HepG2 (cell line): ENCODE measurements at regions not wholly inside any gene's neighbourhood (a gene's known extent, or its start where the extent isn't known, plus 50 kb on each side); places are given as distances from the start of the nearest gene placed in this dataset.

Experiments
- ATAC-seq: fragments of 200-7000 bp; cut with Tn5 transposase; 3 replicates; pipeline ENCODE4 v1.9.1; 2020; ENCODE audit warnings: mild to moderate bottlenecking, moderate library complexity
- BruUV-seq: library from RNA; stranded (reverse); fragments of 400-500 nt; replicated peaks from 2 replicates; lab custom pipeline; 2021; lab: Mats Ljungman, UMichigan
- CTCF ChIA-PET: fragments of 300-600 bp; formaldehyde crosslinking; extraction: SDS; loops from one replicate; lab custom pipeline; 2021; ENCODE audit warnings: low total read pairs, inconsistent platforms, low intra/inter-chr PET ratio; lab: Yijun Ruan, JAX
- POLR2A ChIA-PET: fragments of 350-600 bp; sonication (Branson Sonifier 250); formaldehyde crosslinking; loops from one replicate; lab custom pipeline; 2020; ENCODE audit warnings: antibody characterized with exemption, inconsistent platforms; lab: Yijun Ruan, JAX
- DNase-seq: peaks from one replicate; pipeline ENCODE4 v3.0.0-alpha.2; 2015; ENCODE audit warnings: low spot score
- FAIRE-seq: peaks from 3 replicates; lab custom pipeline; 2011; peaks lifted over from hg19 to GRCh38; lab: Jason Lieb, UNC
- H2AFZ ChIP-seq: one replicate; pipeline ENCODE4 v1.6.1; 2011; ENCODE audit warnings: low read length, inconsistent platforms
- H3K27ac ChIP-seq: fragments of 300-600 bp; 3 replicates; pipeline ENCODE4 v1.8.0; 2011; ENCODE audit warnings: mixed run types, mild to moderate bottlenecking, mixed read lengths, low read length, inconsistent platforms; ENCODE audit not compliant: insufficient read depth; ENCODE audit errors: extremely low read length
- H3K27me3 ChIP-seq, 2 experiments: fragments of 200-600 bp in 1 of 2; 2 replicates in 1 of 2; 3 replicates in 1 of 2; pipeline versions ENCODE4 v1.6.0 to v1.8.0; 2011; ENCODE audit warnings: low read length in 2 of 2, mild to moderate bottlenecking in 2 of 2, moderate library complexity in 2 of 2, inconsistent platforms in 1 of 2; ENCODE audit not compliant: insufficient read depth in 2 of 2, control insufficient read depth in 1 of 2
- H3K36me3 ChIP-seq, 2 experiments: fragments of 200-600 bp in 1 of 2; replicated peaks in 1 of 2; 2 replicates in 1 of 2; 3 replicates in 1 of 2; pipeline versions ENCODE4 v1.5.1 to v1.8.0; 2011; ENCODE audit warnings: low read length in 2 of 2, inconsistent platforms in 1 of 2; ENCODE audit not compliant: insufficient read depth in 2 of 2, control insufficient read depth in 1 of 2
- H3K4me1 ChIP-seq: 2 replicates; pipeline ENCODE4 v1.5.1; 2012; ENCODE audit warnings: low read length, inconsistent platforms; ENCODE audit not compliant: insufficient read depth
- H3K4me2 ChIP-seq: 2 replicates; pipeline ENCODE4 v1.6.0; 2011; ENCODE audit warnings: low read depth, low read length, inconsistent platforms
- H3K4me3 ChIP-seq, 3 experiments: fragments of 200-600 bp in 1 of 3; sonication (generic), shearing (Covaris generic) in 1 of 3; replicated peaks in 1 of 3; 2 replicates each; pipeline ENCODE4 v1.5.1; 2011 to 2016; ENCODE audit warnings: low read length in 3 of 3, inconsistent platforms in 2 of 3, low read depth in 2 of 3, mild to moderate bottlenecking in 2 of 3, control low read depth in 1 of 3, mixed read lengths in 1 of 3; ENCODE audit not compliant: insufficient read depth in 1 of 3
- H3K79me2 ChIP-seq: one replicate; pipeline ENCODE4 v1.6.1; 2011; ENCODE audit warnings: low read length, inconsistent platforms; ENCODE audit not compliant: insufficient read depth
- H3K9ac ChIP-seq: 2 replicates; pipeline ENCODE4 v1.6.0; 2011; ENCODE audit warnings: mild to moderate bottlenecking, low read depth, low read length, inconsistent platforms; ENCODE audit not compliant: insufficient read depth
- H3K9me3 ChIP-seq: 2 replicates; pipeline ENCODE4 v1.5.1; 2012; ENCODE audit warnings: mild to moderate bottlenecking, low read length
- H4K20me1 ChIP-seq: 2 replicates; pipeline ENCODE4 v1.6.0; 2011; ENCODE audit warnings: inconsistent platforms, mild to moderate bottlenecking, low read length, moderate library complexity; ENCODE audit not compliant: insufficient read depth
- BRCA1 ChIP-seq: sonication (generic); formaldehyde crosslinking; IDR thresholded peaks from 2 replicates; pipeline ENCODE4 v1.4.0; 2020; ENCODE audit warnings: missing genetic modification reagents
- KLF6 ChIP-seq: IDR thresholded peaks from 2 replicates; pipeline ENCODE4 v1.8.0; 2016; ENCODE audit warnings: missing biosample characterization, missing genetic modification reagents
- MAFG ChIP-seq: sonication (generic); formaldehyde crosslinking; IDR thresholded peaks from 2 replicates; pipeline ENCODE4 v1.5.1; 2020; ENCODE audit warnings: mild to moderate bottlenecking, missing genetic modification reagents
- NR2F6 ChIP-seq, 2 experiments: IDR thresholded peaks; 2 replicates each; pipeline ENCODE4 v1.6.1; 2016; ENCODE audit warnings: antibody characterized with exemption in 1 of 2, mild to moderate bottlenecking in 1 of 2
- RFX5 ChIP-seq: IDR thresholded peaks from 2 replicates; pipeline ENCODE4 v1.6.1; 2011; ENCODE audit warnings: low read depth, low read length, improper control_type of control experiment
- ZNF121 ChIP-seq: sonication (generic); formaldehyde crosslinking; IDR thresholded peaks from 2 replicates; pipeline ENCODE4 v1.5.0; 2020; ENCODE audit warnings: mild to moderate bottlenecking, missing genetic modification reagents
- ZNF329 ChIP-seq: sonication (generic); formaldehyde crosslinking; IDR thresholded peaks from 2 replicates; pipeline ENCODE4 v1.9.0; 2021; ENCODE audit warnings: low read depth, mild to moderate bottlenecking, missing genetic modification reagents
- ZNF382 ChIP-seq: sonication (generic); formaldehyde crosslinking; IDR thresholded peaks from 2 replicates; pipeline ENCODE4 v1.5.0; 2020; ENCODE audit warnings: missing genetic modification reagents, mild to moderate bottlenecking, borderline replicate concordance
- ZNF468 ChIP-seq: sonication (generic); formaldehyde crosslinking; IDR thresholded peaks from 2 replicates; pipeline ENCODE4 v1.8.0; 2022; ENCODE audit warnings: mild to moderate bottlenecking, moderate library complexity, missing genetic modification reagents
- ZNF75D ChIP-seq: sonication (generic); formaldehyde crosslinking; IDR thresholded peaks from 2 replicates; pipeline ENCODE4 v1.8.1; 2023; ENCODE audit warnings: missing genetic modification reagents, mild to moderate bottlenecking, borderline replicate concordance
- WGBS: methylation state at CpG from one replicate; pipeline ENCODE4 v1.1.6; 2017; ENCODE audit warnings: low lambda C conversion rate; 5-methylcytosine and 5-hydroxymethylcytosine counted together
- in situ Hi-C: cut with HindIII; loops from 2 replicates; pipeline ENCODE4 v1.10.0; 2017; ENCODE audit warnings: low pct_unique_long_range_greater_than_20kb; ENCODE audit not compliant: extremely low pct_ligation_motif_present
- intact Hi-C: fragments of 100-400 bp; cut with micrococcal nuclease; formaldehyde crosslinking; loops from one replicate; pipeline ENCODE4 v1.10.0; 2022; ENCODE audit not compliant: unreplicated experiment
- TF ChIP-seq, protein P1 (sequence below): sonication (generic); formaldehyde crosslinking; IDR thresholded peaks from 2 replicates; pipeline ENCODE4 v1.8.0; 2022; ENCODE audit warnings: mild to moderate bottlenecking, missing genetic modification reagents, moderate library complexity
- TF ChIP-seq, protein P2 (sequence below): sonication (generic); formaldehyde crosslinking; IDR thresholded peaks from 2 replicates; pipeline ENCODE4 v1.8.1; 2023; ENCODE audit warnings: missing genetic modification reagents, mild to moderate bottlenecking, borderline replicate concordance
- TF ChIP-seq, protein P3 (sequence below): sonication (generic); formaldehyde crosslinking; IDR thresholded peaks from 2 replicates; pipeline ENCODE4 v1.4.0; 2020; ENCODE audit warnings: missing genetic modification reagents, borderline replicate concordance

DNA sequence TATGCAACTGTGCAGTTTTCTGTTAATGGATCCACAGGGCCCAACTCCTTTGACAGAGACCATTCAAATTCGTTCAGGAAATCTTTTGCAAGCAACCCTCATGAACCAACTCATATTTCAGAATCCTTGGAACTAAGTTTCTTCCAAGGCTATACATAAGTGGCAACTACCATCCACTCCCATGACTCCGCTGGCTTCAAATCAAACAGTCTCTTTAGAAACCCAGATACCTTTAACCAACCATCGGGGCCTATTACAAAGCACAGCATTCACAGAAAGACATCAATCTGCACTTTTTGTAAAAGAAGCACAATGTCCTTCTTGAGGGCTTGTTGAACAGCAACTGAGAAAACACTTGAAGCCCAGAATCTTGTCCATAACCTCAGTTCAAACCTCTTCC, 526.9 kb downstream of the DTWD2 start:
- H3K27ac ChIP-seq: no peak overlapping the region
- H3K4me3 ChIP-seq: no peak overlapping the region
- H3K9me3 ChIP-seq: no peaks in the 10 kb centered on the region
- ATAC-seq: no peak
- no peaks in the 10 kb centered on the region for H3K4me1 ChIP-seq
- WGBS: 14% methylated on average over 3 of the region's 3 CpGs
- no peaks in the 10 kb centered on the region for H3K79me2 ChIP-seq
- in situ Hi-C loops (no loop called here), intact Hi-C loops (no loop called here)
- no peaks in the 10 kb centered on the region for H3K27me3 ChIP-seq
- no peak for FAIRE-seq
- ChIA-PET POLR2A (no interaction called here), CTCF (no interaction called here)
- H3K9ac ChIP-seq: no peak overlapping the region
- no peaks in the 10 kb centered on the region for H3K36me3 ChIP-seq
- H2AFZ ChIP-seq: no peak overlapping the region
- DNase-seq: no peak
- BruUV-seq: no TSS peak
- TF ChIP-seq ZNF382 (CRISPR knock-in tag): no peak
- no peak for TF ChIP-seq ZNF75D (CRISPR knock-in tag)
- TF ChIP-seq MAFG: no peak
- TF ChIP-seq, protein P1, sequence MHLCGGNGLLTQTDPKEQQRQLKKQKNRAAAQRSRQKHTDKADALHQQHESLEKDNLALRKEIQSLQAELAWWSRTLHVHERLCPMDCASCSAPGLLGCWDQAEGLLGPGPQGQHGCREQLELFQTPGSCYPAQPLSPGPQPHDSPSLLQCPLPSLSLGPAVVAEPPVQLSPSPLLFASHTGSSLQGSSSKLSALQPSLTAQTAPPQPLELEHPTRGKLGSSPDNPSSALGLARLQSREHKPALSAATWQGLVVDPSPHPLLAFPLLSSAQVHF (CRISPR knock-in tag): no peak
- no peak for TF ChIP-seq RFX5
- no peak for TF ChIP-seq BRCA1
- TF ChIP-seq ZNF468 (CRISPR knock-in tag): no peak
- TF ChIP-seq NR2F6 (IDR thresholded peaks at IDR 0.05): no peak
- TF ChIP-seq NR2F6 (CRISPR knock-in tag; IDR thresholded peaks at IDR 0.05): no peak
- TF ChIP-seq, protein P2, sequence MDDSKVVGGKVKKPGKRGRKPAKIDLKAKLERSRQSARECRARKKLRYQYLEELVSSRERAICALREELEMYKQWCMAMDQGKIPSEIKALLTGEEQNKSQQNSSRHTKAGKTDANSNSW (CRISPR knock-in tag): no peak
- TF ChIP-seq, protein P3, sequence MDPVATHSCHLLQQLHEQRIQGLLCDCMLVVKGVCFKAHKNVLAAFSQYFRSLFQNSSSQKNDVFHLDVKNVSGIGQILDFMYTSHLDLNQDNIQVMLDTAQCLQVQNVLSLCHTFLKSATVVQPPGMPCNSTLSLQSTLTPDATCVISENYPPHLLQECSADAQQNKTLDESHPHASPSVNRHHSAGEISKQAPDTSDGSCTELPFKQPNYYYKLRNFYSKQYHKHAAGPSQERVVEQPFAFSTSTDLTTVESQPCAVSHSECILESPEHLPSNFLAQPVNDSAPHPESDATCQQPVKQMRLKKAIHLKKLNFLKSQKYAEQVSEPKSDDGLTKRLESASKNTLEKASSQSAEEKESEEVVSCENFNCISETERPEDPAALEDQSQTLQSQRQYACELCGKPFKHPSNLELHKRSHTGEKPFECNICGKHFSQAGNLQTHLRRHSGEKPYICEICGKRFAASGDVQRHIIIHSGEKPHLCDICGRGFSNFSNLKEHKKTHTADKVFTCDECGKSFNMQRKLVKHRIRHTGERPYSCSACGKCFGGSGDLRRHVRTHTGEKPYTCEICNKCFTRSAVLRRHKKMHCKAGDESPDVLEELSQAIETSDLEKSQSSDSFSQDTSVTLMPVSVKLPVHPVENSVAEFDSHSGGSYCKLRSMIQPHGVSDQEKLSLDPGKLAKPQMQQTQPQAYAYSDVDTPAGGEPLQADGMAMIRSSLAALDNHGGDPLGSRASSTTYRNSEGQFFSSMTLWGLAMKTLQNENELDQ (CRISPR knock-in tag): no peak
- TF ChIP-seq ZNF329 (CRISPR knock-in tag): no peak
- no peak for TF ChIP-seq KLF6
- no peak for TF ChIP-seq ZNF121 (CRISPR knock-in tag)
- H4K20me1 ChIP-seq: no peaks in the 10 kb centered on the region
- H3K4me2 ChIP-seq: no peak overlapping the region
